DMS53 treated with DMSO at 0.1 percent for 48 hours (cell line): ENCODE measurements at regions not wholly inside any gene's neighbourhood (a gene's known extent, or its start where the extent isn't known, plus 50 kb on each side); places are given as distances from the start of the nearest gene placed in this dataset.
"Not testable (repeated sequence)": the region's sequence is repeated elsewhere in the genome, so short reads cannot be mapped to it uniquely, and the experiment has no call there.

Experiments used
- DNase-seq: peaks from one replicate; lab custom pipeline; 2025; ENCODE audit not compliant: unreplicated experiment; lab: John Stamatoyannopoulos, UW

DNA sequence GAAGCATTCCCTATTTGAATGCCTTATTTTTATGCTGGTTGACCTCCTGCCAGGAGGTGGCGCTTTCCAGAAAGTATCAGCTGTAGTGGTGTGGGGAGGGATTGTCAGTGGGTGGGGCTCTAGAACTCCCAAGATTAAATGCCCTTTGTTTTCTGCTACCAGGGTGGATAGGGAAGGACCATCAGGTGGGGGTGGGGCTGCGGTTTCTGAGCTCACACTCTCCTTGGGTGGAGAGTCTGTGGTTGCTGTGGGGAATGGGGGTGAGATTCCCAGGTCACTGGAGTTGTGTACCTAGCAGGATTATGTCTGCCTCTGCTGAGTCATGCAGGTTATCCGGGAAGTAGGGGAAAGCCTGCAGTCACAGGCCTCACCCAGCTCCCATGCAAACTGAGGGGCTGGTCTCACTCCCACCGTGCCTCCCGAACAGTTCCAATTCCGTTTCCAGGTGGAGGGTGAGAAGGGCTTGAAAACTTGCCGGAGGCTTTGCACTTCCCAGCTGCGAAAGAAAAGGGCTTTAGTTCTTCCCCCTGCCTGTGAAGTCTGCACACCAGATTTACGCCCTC, 68.3 kb downstream of the ALG10B start:
- DNase-seq, result no peak

DNA sequence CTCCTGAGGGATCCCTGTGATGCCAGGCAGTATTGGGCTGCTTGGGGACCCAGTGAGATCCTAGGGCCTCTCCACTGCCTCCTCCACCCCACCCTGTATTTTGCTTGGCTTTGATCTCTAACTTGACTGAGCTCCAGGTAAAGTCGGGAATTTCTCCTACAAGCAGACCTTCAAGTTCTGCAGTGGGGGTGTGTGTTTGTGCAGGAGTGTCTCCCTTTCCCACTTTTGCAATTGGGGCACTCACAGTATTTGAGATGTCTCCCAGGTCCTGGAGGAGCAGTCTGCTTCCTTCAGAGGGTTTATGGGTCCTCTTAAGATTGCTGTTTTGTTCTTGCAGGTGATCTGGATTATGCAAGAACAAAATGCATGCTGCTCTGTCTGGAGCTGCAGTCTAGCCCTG, 68.9 kb downstream of the ALG10B start:
- DNase-seq, result no peak

DNA sequence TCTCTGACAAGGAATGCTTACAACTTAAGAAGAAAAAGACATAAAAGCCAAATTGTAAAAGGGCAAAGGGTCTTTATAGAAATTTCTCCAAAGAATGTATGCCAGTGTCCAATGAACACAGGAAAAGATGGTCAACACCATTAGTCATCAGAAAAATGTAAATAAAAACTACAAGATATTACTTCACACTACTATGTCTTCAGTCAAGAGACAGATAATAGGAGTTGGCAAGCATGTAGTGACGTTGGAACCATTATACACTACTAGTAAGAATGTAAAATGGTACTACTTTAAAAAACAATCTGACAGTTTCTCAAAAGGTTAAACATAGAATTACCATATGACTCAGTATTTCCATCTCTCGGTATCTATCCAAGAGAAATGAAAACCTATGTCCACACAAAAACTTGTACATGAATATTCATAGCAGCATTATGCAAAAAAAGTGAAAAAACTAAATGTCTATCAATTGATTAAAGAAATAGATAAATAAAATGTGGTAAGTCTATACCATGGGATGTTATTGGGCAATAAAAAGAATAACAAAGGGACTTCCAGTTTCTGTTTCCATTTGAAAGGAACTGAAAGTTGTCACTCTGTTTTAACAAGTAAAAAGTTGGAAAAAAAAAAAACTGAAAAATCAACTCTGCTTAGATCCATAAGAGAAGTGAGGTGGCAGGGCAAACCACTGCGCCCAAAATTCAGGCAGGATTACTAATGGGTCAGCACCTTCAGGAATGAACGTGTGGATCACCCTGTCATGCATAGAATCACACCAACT, 69.8 kb downstream of the ALG10B start:
- DNase-seq, result no peak

DNA sequence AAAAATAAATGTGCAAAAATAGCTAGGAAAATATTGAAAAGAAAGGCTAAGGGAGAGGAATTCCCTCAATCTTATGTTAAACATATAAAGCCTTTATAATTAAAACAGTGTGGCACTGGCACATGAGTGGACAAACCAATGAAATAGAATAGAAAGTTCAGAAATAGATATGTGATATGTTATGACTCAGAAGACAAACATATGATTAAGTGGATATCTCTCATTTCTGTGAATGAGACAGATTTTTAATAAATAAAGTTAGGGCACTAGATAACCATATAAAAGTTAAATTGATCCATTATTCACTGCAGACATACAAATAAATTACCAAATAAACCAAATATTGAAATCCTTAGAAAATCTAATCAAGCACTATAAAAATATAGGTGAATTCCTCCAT, 73.0 kb downstream of the ALG10B start:
- DNase-seq, result peak; percentile 58

DNA sequence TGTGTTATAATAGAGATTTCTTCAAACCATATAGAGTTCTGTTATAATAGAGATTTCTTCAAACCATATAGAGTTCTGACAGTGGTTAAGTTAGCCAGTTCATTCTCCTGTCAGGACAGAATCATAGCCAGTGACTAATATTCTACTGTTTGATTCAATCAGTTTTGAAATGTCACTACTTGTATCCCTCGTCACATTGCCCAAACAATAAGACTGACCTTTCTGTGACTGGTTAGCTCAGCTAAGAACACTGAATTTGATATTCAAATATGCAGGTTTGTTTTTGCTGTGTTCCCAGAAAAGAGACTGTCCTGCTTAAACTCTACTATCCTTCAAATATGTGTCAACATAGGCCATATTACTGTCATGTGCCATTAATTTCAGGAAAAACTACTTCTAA, 74.4 kb downstream of the ALG10B start:
- DNase-seq, result no peak

DNA sequence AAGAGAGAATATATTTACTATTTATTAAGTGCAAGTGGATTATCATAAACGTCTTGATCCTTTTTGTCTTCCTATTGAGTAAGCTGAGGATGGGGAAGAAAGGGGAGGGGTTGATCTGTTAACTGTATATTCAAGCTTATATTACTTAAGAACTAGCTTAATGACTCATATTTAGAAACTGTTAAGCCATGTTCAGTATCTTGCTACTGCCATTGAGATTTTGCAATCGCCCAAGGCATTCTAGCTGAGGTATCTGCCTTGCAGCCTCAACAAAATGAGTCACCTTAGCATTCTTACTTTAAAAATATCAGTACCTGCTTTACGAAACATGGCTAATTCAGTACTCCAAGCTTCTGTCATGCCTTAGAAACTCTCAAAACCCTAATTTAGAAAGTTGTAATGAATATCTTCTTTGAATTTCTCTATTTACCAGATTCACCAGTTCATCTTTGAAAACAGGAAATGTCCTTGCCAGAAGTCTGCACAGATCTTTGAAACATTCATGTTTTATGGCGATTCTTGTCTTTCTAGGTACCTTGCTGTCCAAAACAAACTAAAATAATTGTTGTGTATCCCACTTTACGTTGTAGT, 76.1 kb downstream of the ALG10B start:
- DNase-seq, result no peak

DNA sequence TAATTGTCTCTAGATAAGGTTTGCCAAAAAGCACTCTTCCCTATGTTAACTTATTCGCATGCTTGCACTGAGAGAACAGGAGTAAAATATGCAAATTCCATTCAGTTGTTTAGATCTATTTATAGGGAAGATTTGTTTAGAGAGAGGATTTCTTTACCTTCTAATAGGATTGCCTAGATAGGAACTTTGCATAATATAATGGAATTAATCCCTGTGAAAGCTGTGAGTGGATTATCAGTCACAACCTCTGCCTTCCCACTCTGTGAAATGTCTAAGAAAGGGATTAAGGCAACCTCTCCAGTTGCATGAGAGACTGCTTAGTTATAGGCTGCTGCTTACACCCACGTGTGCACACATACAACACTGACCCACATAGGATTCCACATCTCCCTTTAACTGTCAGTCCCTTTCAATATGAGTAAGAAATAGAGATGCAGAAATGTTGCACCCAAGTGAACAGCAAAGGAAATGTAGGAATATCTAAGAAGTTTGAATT, 83.2 kb downstream of the ALG10B start:
- DNase-seq, result no peak

DNA sequence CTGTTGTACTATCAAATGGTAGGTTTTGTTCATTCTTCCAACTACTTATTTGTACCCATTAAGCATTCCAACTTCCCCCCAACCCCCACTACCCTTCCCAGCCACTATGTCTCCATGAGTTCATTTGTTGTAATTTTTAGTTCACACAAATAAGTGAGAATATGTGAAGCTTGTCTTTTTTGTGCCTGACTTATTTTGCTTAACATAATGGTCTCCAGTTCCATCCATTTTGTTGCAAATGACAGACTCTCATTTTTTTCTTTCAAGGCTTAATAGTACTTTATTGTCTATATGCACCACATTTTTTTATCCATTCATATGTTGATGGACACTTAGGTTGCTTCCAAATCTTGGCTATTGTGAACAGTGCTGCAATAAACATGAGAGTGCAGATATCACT, 86.2 kb downstream of the ALG10B start:
- no peak for DNase-seq

DNA sequence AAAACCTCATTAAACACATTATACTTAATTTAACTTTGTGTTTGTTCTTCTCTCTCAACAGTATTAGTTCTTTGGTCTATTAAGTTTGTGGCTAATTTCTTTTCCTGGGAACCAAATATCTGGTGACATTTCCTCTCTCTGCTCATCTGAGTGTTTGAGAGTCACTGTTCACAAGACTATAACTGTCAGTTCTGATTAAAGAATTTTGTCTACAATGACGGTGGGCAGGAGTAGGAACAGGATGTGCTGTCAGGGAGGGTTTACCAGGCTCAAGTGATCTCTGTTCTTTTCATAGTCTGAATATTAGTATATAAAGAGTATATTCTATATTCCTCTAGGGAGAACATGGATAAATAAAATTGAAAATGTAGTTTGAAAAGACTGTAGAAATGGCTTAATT, 92.9 kb downstream of the ALG10B start:
- no peak for DNase-seq

DNA sequence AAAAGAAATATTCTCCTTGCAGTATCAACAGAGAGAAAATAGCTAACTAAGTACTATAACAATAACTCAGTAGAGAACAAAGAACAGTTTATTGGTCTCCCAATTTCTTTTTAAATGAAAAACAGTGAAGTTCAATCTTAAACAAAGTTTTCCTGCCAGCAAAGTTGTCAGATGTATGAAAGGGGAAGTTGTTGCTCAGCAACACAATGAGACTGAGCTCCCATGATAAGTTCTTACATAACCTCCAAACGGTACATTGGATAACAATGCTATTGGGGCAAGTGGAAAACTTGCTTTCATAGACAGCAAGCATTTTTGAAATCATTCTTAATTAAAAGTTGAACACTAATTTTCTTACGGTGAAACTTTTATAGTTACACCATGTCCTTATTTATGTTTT, 94.9 kb downstream of the ALG10B start:
- DNase-seq, result no peak

DNA sequence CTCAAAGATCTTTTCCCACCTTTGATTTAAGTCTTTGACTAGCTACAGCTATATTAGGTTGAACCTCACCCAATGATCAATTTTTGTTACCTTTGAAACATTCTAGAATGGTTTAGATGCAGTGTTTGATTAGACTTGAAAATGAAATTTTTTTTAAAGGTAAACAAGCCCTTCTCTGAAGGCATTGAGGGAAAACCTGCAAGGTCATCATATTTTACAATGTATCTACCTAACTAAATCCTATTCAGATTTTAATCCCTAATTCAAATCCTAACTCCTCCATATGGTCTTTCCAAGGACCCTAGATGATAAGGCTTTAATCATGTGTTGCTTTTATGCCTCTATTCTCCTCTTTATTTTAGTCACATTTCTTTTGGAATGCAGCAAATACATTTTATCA, 95.4 kb downstream of the ALG10B start:
- DNase-seq, result no peak

DNA sequence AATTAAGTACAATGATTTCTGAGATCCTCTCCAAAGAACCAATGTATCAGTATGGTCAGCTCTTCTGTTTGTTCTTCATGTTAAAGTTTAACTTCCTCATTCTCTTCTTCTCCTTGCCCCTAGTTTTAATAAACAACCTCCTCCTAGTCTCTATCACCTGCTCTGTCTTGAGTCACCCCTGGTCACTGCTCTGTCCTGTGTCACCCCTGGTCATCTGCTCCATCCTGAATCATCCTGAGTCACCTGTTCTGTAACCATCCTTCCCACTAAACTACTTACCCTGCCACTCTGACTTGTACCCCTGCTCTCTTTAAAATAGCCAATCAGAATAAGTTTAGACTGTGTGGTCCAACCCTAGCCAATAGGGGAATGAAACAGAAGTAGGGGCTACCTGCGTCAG, 100.5 kb downstream of the ALG10B start:
- peak; percentile 54 for DNase-seq

DNA sequence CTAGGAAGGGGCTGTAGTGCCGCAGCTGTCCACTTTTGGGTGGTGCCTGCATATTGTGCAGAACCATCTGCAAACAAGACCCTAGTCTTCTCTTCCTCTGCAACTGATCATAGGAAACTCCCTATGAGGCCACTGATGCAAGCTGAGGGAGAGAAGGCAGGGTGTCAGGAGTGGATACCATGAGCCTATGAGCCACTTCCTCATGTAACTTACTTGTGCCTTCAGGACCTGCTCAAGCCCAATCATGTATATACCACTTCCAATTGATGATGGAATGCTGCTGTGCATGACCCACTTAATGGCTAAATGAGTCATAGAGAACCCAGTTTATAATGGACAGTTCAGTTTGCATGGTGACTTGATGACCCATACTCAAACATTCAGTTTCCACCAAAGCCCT, 107.9 kb downstream of the ALG10B start:
- no peak for DNase-seq

DNA sequence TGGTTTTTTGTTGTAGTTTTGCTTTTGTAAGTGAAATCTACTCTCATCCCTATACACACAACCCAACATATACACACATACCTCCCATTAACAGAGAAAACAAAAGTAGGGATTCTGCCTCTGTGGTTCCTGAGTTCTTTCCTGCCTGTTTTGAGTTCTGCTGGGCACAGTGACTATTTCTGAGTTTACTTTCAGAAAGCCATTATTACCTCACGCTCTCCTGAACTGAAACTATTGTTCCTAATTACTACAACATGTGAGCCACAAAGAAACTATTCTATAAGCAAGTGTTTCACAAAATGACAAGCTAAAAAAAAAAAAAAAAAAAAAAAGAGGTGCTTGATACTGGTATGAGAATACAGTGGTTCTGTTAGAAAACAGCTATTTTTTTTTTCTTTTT, 110.9 kb downstream of the ALG10B start:
- DNase-seq, result no peak

DNA sequence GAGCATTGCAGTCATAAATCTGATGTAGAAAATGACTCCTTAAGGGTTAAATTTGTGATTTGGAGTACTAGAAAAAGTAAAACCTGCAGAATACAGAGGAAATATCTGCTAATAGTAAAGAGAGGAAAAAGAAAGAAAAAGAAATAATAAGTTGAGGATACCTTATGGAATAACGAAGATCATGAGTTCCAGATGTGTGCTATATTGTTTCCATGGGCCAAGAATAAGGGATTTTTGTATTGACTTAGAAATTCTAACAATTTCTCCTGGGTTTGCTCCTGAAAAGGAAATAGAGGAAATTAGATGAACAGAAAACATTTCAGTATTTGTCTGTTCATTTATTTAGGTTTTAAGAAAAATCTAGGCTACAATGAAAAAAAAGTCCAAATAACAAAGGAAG, 115.3 kb downstream of the ALG10B start:
- DNase-seq, result no peak

DNA sequence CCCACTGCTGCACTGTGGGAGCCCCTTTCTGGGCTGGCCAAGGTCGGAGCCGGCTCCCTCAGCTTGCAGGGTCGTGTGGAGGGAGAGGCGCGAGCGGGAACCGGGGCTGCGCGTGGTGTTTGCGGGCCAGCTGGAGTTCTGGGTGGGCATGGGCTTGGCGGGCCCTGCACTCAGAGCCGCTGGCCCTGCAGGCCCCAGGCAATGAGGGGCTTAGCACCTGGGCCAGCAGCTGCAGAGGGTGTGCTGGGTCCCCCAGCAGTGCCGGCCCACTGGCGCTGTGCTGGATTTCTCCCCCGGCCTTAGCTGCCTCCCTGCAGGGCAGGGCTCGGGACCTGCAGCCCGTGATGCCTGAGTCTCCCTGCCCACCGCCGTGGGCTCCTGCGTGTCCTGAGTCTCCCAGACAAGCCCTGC, 125.3 kb downstream of the ALG10B start:
- not testable (repeated sequence) for DNase-seq

DNA sequence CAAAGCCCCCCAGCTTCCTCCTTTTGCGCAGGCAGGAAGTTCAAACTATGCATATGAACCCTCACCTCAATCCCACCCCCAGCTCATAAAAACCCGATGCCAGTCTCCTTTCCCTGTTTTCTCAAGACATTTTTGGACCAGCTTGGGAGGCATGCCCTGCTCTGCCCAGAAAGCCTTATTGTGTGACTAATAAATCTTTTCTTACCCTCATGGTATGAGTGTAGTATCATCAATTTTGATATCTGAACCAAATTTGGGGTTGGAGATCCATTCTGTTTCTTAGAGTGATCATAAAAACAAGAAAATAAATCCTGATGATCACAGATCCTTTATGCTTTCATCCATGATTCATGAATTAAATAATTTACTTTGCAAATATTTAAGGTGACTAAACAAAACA, 128.5 kb downstream of the ALG10B start:
- no peak for DNase-seq

DNA sequence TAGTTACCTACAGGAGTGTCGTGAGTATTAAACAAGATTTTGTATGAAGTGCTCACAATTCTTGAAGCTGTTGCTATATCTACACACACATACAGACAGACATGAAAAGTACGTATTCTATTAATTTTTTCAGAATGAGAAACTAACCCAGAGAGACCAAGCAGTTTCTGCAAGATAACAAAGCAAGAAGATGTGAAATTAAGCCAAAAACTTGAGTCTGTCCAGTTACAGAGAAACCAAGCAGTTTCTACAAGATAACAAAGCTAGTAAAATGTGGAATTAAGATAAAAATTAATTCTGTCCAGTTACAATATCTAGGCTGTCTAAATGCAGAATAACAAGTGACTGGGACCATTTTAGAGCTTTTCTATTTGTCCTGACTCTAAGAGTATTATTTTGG, 132.4 kb downstream of the ALG10B start:
- no peak for DNase-seq

DNA sequence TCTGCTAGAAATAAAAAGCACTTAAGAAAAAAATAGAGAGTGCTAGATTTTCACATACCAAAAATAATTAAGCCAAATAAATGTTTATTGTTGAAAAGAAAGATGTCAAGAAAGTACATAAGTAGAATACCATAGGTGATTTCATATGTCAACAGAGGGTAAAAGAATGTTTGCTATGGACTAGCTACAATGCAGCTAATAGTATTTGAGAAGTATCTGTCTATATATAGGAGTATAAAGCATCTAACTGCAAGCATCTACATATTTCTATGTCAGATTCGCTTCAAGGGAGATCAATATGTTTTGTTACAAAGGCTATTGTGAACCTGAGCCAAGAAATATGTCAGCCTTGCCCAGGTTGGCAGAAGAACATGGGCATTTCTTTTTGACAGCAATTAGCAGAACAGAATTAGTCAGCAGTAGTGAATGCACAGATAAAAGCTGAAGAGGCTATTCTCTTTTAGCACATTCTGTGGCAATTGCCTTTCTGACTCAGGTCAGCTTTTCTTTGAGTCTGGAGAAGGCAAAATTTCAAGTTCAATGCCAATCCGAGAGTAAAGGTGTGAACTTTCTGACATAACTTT, 140.1 kb downstream of the ALG10B start:
- DNase-seq, result no peak

DNA sequence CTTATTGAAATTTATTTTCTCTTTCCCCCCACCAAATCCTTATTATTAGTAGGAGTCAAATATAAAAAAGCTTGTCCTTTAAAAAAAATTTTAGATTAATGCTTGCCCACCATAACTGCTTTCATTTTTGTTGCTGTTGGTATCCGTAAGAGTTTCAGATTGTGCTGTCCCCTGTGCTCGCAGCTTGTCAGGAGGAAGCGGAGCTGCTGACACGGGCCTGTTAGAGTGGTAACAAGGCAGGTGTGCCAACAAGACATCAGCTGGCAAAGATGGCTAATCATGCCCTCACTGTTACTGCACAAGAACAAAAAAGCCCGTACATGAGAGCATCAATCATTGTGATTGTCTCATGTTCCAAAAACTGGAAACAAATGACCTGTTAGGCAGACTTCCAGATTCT, 148.4 kb downstream of the ALG10B start:
- DNase-seq, result no peak

DNA sequence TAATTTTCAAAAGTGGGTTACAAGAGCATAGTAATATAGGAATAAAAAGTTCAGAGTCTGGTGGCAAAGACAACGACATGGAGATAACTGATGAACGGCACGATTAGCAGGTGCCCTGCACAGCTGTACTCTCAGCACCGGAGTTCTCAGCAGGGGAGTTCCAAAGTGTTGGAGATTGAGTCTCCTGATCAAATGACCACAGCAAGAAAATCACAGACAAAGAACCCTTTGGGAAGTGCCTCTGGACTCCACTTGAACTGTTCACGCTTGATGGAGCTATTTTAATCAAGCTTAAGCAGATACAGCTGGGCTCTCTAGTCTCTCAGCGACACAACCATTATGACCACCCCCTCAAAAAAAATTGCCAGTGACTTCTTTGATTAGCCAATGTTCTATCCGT, 153.1 kb downstream of the ALG10B start:
- DNase-seq, result no peak
